Thyroid gland (tissue), 4 donors: ENCODE measurements at regions not wholly inside any gene's neighbourhood (a gene's known extent, or its start where the extent isn't known, plus 50 kb on each side); places are given as distances from the start of the nearest gene placed in this dataset.
A peak's percentile ranks its signal among the peaks of the same experiment; 100 is the strongest.

Experiments
- DNase-seq, 2 donors: peaks; one replicate each; pipeline ENCODE4 v3.0.0-alpha.2; 2019
- H3K27ac ChIP-seq, 3 donors: fragments of 200-600 bp; sonication (generic); 1 replicate in 2 of 3; 2 replicates in 1 of 3; pipeline ENCODE4 v1.5.1; 2016 to 2019; ENCODE audit warnings: mild to moderate bottlenecking in 1 of 3, moderate library complexity in 1 of 3
- H3K27me3 ChIP-seq: fragments of 200-600 bp; sonication (generic); one replicate; pipeline ENCODE4 v1.5.1; 2019
- H3K36me3 ChIP-seq, 2 donors: fragments of 200-600 bp; sonication (generic); one replicate each; pipeline ENCODE4 v1.5.1; 2016 to 2019
- H3K4me1 ChIP-seq, 2 donors: fragments of 200-600 bp; sonication (generic); one replicate each; pipeline ENCODE4 v1.5.1; 2017 to 2019
- H3K4me3 ChIP-seq, 3 donors: fragments of 200-600 bp; sonication (generic); replicated peaks in 1 of 3; 1 replicate in 2 of 3; 2 replicates in 1 of 3; pipeline ENCODE4 v1.5.1; 2016; ENCODE audit warnings: mild to moderate bottlenecking in 1 of 3
- H3K9me3 ChIP-seq: fragments of 200-600 bp; sonication (generic); one replicate; pipeline ENCODE4 v1.5.1; 2017
- POLR2A ChIP-seq, 2 donors: fragments of 450-650 bp; IDR thresholded peaks; one replicate each; pipeline ENCODE4 v1.6.1; 2017; ENCODE audit warnings: antibody characterized with exemption in 2 of 2, mild to moderate bottlenecking in 2 of 2, moderate library complexity in 1 of 2
- WGBS, 2 donors: methylation state at CpG; one replicate each; pipeline ENCODE4 v1.1.5; 2017; 5-methylcytosine and 5-hydroxymethylcytosine counted together
- intact Hi-C: fragments of 100-400 bp; cut with DNase I; formaldehyde crosslinking; loops from one replicate; pipeline ENCODE4 v1.15.1; 2023
- TF ChIP-seq, protein P1 (sequence below), 6 experiments: fragments of 200-600 bp in 3 of 6; fragments of 450-650 bp in 3 of 6; sonication (generic) in 3 of 6; IDR thresholded peaks; one replicate each; pipeline ENCODE4 v1.5.1; 2016 to 2019; ENCODE audit warnings: antibody characterized with exemption in 6 of 6, mild to moderate bottlenecking in 2 of 6, inconsistent platforms in 1 of 6, moderate library complexity in 1 of 6

DNA sequence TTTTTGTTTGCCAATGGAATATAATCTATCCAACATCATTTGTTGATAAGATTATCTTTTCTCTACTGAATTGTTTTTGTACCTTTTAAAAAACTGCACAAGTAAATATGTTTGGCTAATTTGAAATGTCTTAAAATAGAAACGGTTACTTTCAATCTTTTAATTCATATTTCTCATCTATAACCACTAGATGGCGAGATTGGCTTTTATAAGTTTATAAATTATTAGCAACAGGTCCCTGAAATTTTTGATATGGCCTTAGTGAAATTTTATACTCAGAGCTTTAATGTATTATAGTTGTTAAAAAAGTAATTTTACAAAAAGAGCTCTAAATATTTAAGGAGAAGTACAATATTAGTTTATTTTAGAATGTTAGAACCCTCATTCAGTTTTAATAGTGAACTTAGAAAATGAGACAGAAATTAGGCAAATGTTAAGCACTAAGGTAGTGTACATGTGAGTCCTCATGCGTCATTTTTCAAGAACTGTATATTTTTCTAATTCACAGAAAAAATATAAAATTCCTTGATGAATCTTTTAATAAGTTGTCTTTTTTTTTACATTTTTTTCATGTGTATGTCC lies 592.5 kb downstream of the ARL4A start:
- H3K4me1 ChIP-seq = no peaks in the 10 kb centered on the region
- TF ChIP-seq POLR2A (IDR thresholded peaks at IDR 0.05) = no peak
- TF ChIP-seq, protein P1, sequence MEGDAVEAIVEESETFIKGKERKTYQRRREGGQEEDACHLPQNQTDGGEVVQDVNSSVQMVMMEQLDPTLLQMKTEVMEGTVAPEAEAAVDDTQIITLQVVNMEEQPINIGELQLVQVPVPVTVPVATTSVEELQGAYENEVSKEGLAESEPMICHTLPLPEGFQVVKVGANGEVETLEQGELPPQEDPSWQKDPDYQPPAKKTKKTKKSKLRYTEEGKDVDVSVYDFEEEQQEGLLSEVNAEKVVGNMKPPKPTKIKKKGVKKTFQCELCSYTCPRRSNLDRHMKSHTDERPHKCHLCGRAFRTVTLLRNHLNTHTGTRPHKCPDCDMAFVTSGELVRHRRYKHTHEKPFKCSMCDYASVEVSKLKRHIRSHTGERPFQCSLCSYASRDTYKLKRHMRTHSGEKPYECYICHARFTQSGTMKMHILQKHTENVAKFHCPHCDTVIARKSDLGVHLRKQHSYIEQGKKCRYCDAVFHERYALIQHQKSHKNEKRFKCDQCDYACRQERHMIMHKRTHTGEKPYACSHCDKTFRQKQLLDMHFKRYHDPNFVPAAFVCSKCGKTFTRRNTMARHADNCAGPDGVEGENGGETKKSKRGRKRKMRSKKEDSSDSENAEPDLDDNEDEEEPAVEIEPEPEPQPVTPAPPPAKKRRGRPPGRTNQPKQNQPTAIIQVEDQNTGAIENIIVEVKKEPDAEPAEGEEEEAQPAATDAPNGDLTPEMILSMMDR (IDR thresholded peaks at IDR 0.05) = peak in 4 of 6 experiments; percentile 33 to 64 (median 54)
- H3K36me3 ChIP-seq = no peaks in the 10 kb centered on the region
- no peak overlapping the region for H3K27ac ChIP-seq
- DNase-seq = no peak
- WGBS, 2 donors = 32 to 35% methylated on average over 3 of the region's 3 CpGs
- no peak overlapping the region for H3K4me3 ChIP-seq
- no peaks in the 10 kb centered on the region for H3K9me3 ChIP-seq
- intact Hi-C loops = loop anchor here (10.0 kb wide), 2 partner anchors 1175 to 1415 kb away; no protein-coding TSS in a partner anchor
- H3K27me3 ChIP-seq = no peaks in the 10 kb centered on the region

DNA sequence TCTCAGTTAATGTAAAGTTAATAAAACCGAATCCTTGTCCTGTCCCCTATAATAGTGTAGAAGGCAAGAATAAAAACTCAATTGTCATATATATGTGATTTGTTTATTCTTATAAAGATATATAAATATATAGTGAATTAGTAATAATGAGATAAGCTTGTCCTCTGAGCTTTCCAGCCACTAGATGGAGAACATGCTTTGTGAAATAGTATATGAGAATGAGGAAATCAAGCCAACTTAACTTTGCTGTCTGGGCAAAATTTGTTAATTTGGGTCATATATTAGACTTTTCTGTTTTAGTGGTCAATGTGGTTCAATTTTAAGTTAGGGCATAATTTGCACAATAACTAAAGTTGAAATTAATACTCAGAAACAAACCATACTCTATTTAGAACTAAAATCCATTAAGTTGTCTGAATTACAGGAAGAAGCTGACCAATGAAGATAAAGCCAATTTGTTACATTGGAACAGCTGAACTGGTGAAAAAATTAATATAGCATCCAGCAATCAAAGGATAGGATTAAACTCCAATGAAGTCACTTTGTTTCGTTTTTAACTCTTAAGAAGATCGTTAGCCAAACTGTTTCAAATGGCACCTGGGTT lies 595.0 kb downstream of the ARL4A start:
- H3K4me1 ChIP-seq = no peaks in the 10 kb centered on the region
- H3K4me3 ChIP-seq = no peak overlapping the region
- H3K9me3 ChIP-seq = no peaks in the 10 kb centered on the region
- 59% methylated on average over 3 of the region's 3 CpGs for WGBS, 2 donors
- no peak for TF ChIP-seq POLR2A (IDR thresholded peaks at IDR 0.05)
- TF ChIP-seq, protein P1 (IDR thresholded peaks at IDR 0.05) = peak in 3 of 6 experiments; percentile 39 to 52 (median 45)
- no peaks in the 10 kb centered on the region for H3K27me3 ChIP-seq
- no peaks in the 10 kb centered on the region for H3K36me3 ChIP-seq
- intact Hi-C loops = loop anchor here (10.0 kb wide), 2 partner anchors 1172 to 1412 kb away; no protein-coding TSS in a partner anchor
- DNase-seq = no peak
- H3K27ac ChIP-seq = no peak overlapping the region

DNA sequence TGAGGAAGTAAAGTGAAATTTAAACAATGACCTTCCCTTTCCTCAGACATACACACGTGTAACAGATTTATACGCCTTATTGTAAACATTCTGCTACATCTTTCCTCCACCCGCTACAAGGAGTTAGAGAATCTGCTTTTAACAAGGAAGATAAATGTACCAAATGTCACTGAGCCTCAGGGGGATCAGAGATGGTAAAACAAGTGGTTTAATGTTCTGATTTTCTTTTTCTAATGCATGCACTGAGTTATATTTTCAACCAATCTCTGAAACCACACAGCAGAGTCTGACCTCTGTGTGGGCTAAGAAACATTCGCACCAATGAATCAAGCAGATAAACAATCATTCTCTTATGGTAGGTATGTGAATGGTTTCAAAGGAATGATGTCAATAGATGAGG lies 599.5 kb downstream of the ARL4A start:
- H3K36me3 ChIP-seq = no peaks in the 10 kb centered on the region
- H3K27ac ChIP-seq = no peak overlapping the region
- H3K9me3 ChIP-seq = no peaks in the 10 kb centered on the region
- no peak overlapping the region for H3K4me3 ChIP-seq
- DNase-seq = no peak
- intact Hi-C loops = loop anchor here (10.0 kb wide), 2 partner anchors 1168 to 1408 kb away; no protein-coding TSS in a partner anchor
- H3K4me1 ChIP-seq = no peaks in the 10 kb centered on the region
- TF ChIP-seq POLR2A (IDR thresholded peaks at IDR 0.05) = no peak
- TF ChIP-seq, protein P1 (IDR thresholded peaks at IDR 0.05) = no peak
- no peaks in the 10 kb centered on the region for H3K27me3 ChIP-seq
- WGBS, 2 donors = 69 to 80% methylated on average over 4 of the region's 4 CpGs

DNA sequence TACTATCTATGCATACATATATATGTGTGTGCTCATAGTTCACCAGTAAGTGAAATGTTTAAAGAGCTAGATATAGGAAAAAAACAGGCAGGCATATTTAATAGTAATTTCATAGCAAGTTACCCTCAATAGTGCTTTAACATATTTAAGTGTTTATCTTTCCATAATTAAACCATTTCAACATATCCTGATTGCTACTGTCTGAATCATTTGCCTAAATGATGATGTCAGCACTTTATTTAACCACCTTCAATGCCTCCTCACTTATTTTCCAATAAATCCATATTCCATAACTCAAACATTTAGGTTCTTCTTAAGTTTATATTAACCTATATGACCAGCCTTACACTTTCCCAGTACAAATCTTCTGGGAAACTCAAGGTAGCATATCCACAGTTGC lies 601.1 kb downstream of the ARL4A start:
- no peak overlapping the region for H3K27ac ChIP-seq
- no peaks in the 10 kb centered on the region for H3K36me3 ChIP-seq
- H3K9me3 ChIP-seq = no peaks in the 10 kb centered on the region
- H3K4me1 ChIP-seq = no peaks in the 10 kb centered on the region
- TF ChIP-seq, protein P1 (IDR thresholded peaks at IDR 0.05) = no peak
- no peak for TF ChIP-seq POLR2A (IDR thresholded peaks at IDR 0.05)
- intact Hi-C loops = loop anchor here (10.0 kb wide), 2 partner anchors 1166 to 1406 kb away; no protein-coding TSS in a partner anchor
- no peak for DNase-seq
- H3K4me3 ChIP-seq = no peak overlapping the region
- no peaks in the 10 kb centered on the region for H3K27me3 ChIP-seq

DNA sequence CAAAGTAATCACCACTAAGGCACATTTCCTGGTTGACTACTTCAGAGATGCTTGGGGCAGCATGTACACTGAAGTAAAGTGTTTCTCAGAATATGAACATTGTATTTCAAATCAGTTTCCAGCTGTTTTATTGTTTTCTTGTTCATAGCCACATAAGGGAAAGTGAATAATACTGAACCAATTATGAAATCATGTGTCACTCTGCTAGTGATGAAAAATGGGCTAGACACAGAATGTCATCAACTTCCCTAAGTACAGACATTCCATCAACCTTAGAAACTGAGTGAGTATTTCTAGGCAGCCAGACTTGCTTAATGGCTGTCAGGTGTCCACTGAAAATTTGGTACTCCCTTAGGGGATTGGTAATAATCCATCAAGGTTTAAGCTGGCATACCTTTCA lies 603.5 kb downstream of the ARL4A start:
- no peaks in the 10 kb centered on the region for H3K36me3 ChIP-seq
- H3K4me1 ChIP-seq = no peaks in the 10 kb centered on the region
- no peaks in the 10 kb centered on the region for H3K9me3 ChIP-seq
- no peak for DNase-seq
- H3K4me3 ChIP-seq = no peak overlapping the region
- intact Hi-C loops = no loop called here
- no peak for TF ChIP-seq POLR2A (IDR thresholded peaks at IDR 0.05)
- TF ChIP-seq, protein P1 (IDR thresholded peaks at IDR 0.05) = no peak
- H3K27me3 ChIP-seq = no peaks in the 10 kb centered on the region
- H3K27ac ChIP-seq = no peak overlapping the region
